Stimulated activated CD8-positive, alpha-beta memory T cell treated with anti-CD3 and anti-CD28 coated beads, Interleukin-2, amount 100 ng/mL, for 48 hours (primary cell): ENCODE measurements at regions not wholly inside any gene's neighbourhood (a gene's known extent, or its start where the extent isn't known, plus 50 kb on each side); places are given as distances from the start of the nearest gene placed in this dataset.
"Not testable (repeated sequence)": the region's sequence is repeated elsewhere in the genome, so short reads cannot be mapped to it uniquely, and the experiment has no call there.

Source experiments
- DNase-seq, 2 donors: peaks; one replicate each; pipeline ENCODE4 v3.0.0-alpha.2; 2020; ENCODE audit warnings: low read depth in 2 of 2

- DNase-seq: no peak
Measured at GRCh38 chr6:56839533-56840183, 115.2 kb upstream of the BEND6 start.

GRCh38 chr6:56838965-56839364, 115.9 kb upstream of the BEND6 start:
- DNase-seq: no peak

- no peak for DNase-seq
Measured at GRCh38 chr6:56838016-56838555, 116.8 kb upstream of the BEND6 start.

GRCh38 chr6:56837322-56837894, 117.5 kb upstream of the BEND6 start:
- DNase-seq: no peak

GRCh38 chr6:56835612-56836011, 119.3 kb upstream of the BEND6 start:
- no peak for DNase-seq

GRCh38 chr6:56833873-56834272, 121.0 kb upstream of the BEND6 start:
- no peak for DNase-seq

- DNase-seq: no peak
Measured at GRCh38 chr6:56833127-56833791, 121.6 kb upstream of the BEND6 start.

GRCh38 chr6:56832225-56832624, 122.7 kb upstream of the BEND6 start:
- no peak for DNase-seq

GRCh38 chr6:56831334-56831733, 123.6 kb upstream of the BEND6 start:
- no peak for DNase-seq

- DNase-seq: no peak
Measured at GRCh38 chr6:56827908-56828649, 126.8 kb upstream of the BEND6 start.

GRCh38 chr6:56824431-56824830, 130.5 kb upstream of the BEND6 start:
- not testable (repeated sequence) for DNase-seq

- DNase-seq: no peak
Measured at GRCh38 chr6:56821005-56821432, 133.9 kb upstream of the BEND6 start.

GRCh38 chr6:56820060-56820459, 134.8 kb upstream of the BEND6 start:
- DNase-seq: no peak

- no peak for DNase-seq
Measured at GRCh38 chr6:56819604-56820003, 135.3 kb upstream of the BEND6 start.

- DNase-seq: no peak
Measured at GRCh38 chr6:56816370-56816769, 138.5 kb upstream of the BEND6 start.

- no peak for DNase-seq
Measured at GRCh38 chr6:56815436-56815835, 139.5 kb upstream of the BEND6 start.

GRCh38 chr6:56814802-56815201, 140.1 kb upstream of the BEND6 start:
- no peak for DNase-seq

GRCh38 chr6:56814308-56814707, 140.6 kb upstream of the BEND6 start:
- DNase-seq: no peak

- not testable (repeated sequence) for DNase-seq
Measured at GRCh38 chr6:56812851-56813250, 142.1 kb upstream of the BEND6 start.

GRCh38 chr6:56808871-56809359, 146.0 kb upstream of the BEND6 start:
- DNase-seq: no peak

- DNase-seq: no peak
Measured at GRCh38 chr6:56807989-56808337, 146.9 kb upstream of the BEND6 start.

- no peak for DNase-seq
Measured at GRCh38 chr6:56807326-56807988, 147.4 kb upstream of the BEND6 start.
